ENCODE measurements at regions not wholly inside any gene's neighbourhood (a gene's known extent, or its start where the extent isn't known, plus 50 kb on each side); places are given as distances from the start of the nearest gene placed in this dataset.

GRCh38 chr4:166585491-166585890 is 648.8 kb downstream of the SPOCK3 start:
- Histone ChIP-seq H3K4me3 (ENCODE audit: low read depth, low read length, poor library complexity, severe bottlenecking) (no peak overlapping the region), H3K27me3 (replicated peaks; ENCODE audit: insufficient read depth, low read depth, low read length, poor library complexity) (no peaks in the 10 kb centered on the region), H3K4me1 (ENCODE audit: insufficient read depth, low read length, poor library complexity, severe bottlenecking) (no peaks in the 10 kb centered on the region), H3K9me3 (ENCODE audit: low read depth, low read length, poor library complexity, severe bottlenecking) (no peaks in the 10 kb centered on the region), H3K27ac (ENCODE audit: low read depth, low read length, poor library complexity, severe bottlenecking) (no peak overlapping the region), H3K36me3 (ENCODE audit: insufficient read depth, low read length, poor library complexity, severe bottlenecking) (no peaks in the 10 kb centered on the region)
- no peak for DNase-seq (ENCODE audit: low spot score)
- CTCF ChIA-PET: no interaction called here
- intact Hi-C loops (cut with micrococcal nuclease; ENCODE audit: unreplicated experiment): no loop called here
- no TSS peak for BruUV-seq (replicated peaks)
- TF ChIP-seq EZH2 (IDR thresholded peaks at IDR 0.05; ENCODE audit: borderline replicate concordance, low read depth, low read length, poor library complexity, severe bottlenecking) (no peak), CTCF (conservative IDR thresholded peaks at IDR 0.05; ENCODE audit: low read depth, low read length) (no peak)
- POLR2A ChIA-PET (ENCODE audit: low non-redundant PET): no interaction called here

GRCh38 chr4:166594326-166594946 is 639.9 kb downstream of the SPOCK3 start:
- intact Hi-C loops (cut with micrococcal nuclease; ENCODE audit: unreplicated experiment): loop anchor here (2.0 to 5.0 kb wide), 4 partner anchors 92 to 1102 kb away; no protein-coding TSS in a partner anchor
- Histone ChIP-seq H3K27me3 (replicated peaks; ENCODE audit: insufficient read depth, low read depth, low read length, poor library complexity) (no peaks in the 10 kb centered on the region), H3K36me3 (ENCODE audit: insufficient read depth, low read length, poor library complexity, severe bottlenecking) (no peaks in the 10 kb centered on the region), H3K9me3 (ENCODE audit: low read depth, low read length, poor library complexity, severe bottlenecking) (no peaks in the 10 kb centered on the region), H3K4me3 (ENCODE audit: low read depth, low read length, poor library complexity, severe bottlenecking) (no peak overlapping the region), H3K27ac (ENCODE audit: low read depth, low read length, poor library complexity, severe bottlenecking) (no peak overlapping the region), H3K4me1 (ENCODE audit: insufficient read depth, low read length, poor library complexity, severe bottlenecking) (no peaks in the 10 kb centered on the region)
- ChIA-PET POLR2A (ENCODE audit: low non-redundant PET) (no interaction called here), CTCF (no interaction called here)
- no TSS peak for BruUV-seq (replicated peaks)
- TF ChIP-seq EZH2 (IDR thresholded peaks at IDR 0.05; ENCODE audit: borderline replicate concordance, low read depth, low read length, poor library complexity, severe bottlenecking) (no peak), CTCF (conservative IDR thresholded peaks at IDR 0.05; ENCODE audit: low read depth, low read length) (peak; percentile 58)
- DNase-seq (ENCODE audit: low spot score): peak; percentile 35

DNA sequence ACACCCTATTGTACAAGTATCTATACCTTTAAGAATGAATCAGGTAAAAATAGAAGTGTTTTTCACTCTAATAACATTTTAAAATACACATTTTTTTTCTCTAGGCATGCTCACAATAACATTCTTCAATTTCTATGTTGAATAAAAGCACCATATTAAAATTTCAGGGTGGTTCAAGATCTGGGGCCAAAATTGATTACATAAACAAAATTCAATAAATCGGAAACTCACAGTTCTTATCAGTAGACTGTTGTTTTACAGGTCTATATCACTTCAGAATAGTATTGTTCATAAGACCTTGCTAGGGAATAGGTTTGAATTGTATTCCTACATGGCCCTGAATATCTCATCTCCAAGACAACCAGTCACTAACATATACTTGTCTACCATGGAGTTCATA is 634.0 kb downstream of the SPOCK3 start:
- Histone ChIP-seq H3K9me3 (ENCODE audit: low read depth, low read length, poor library complexity, severe bottlenecking) (no peaks in the 10 kb centered on the region), H3K27ac (ENCODE audit: low read depth, low read length, poor library complexity, severe bottlenecking) (no peak overlapping the region), H3K4me3 (ENCODE audit: low read depth, low read length, poor library complexity, severe bottlenecking) (no peak overlapping the region), H3K27me3 (replicated peaks; ENCODE audit: insufficient read depth, low read depth, low read length, poor library complexity) (no peaks in the 10 kb centered on the region), H3K4me1 (ENCODE audit: insufficient read depth, low read length, poor library complexity, severe bottlenecking) (no peaks in the 10 kb centered on the region), H3K36me3 (ENCODE audit: insufficient read depth, low read length, poor library complexity, severe bottlenecking) (no peaks in the 10 kb centered on the region)
- no peak for DNase-seq (ENCODE audit: low spot score)
- intact Hi-C loops (cut with micrococcal nuclease; ENCODE audit: unreplicated experiment): no loop called here
- TF ChIP-seq EZH2 (IDR thresholded peaks at IDR 0.05; ENCODE audit: borderline replicate concordance, low read depth, low read length, poor library complexity, severe bottlenecking): no peak
- TF ChIP-seq CTCF (conservative IDR thresholded peaks at IDR 0.05; ENCODE audit: low read depth, low read length): no peak
- CTCF ChIA-PET: no interaction called here
- POLR2A ChIA-PET (ENCODE audit: low non-redundant PET): no interaction called here
- no TSS peak for BruUV-seq (replicated peaks)
